ENCODE measurements at regions not wholly inside any gene's neighbourhood (a gene's known extent, or its start where the extent isn't known, plus 50 kb on each side); places are given as distances from the start of the nearest gene placed in this dataset.

- DNase-seq (ENCODE audit: low spot score) = no peak
Observed at GRCh38 chr5:124309241-124309980, 437.0 kb downstream of the ZNF608 start.

- DNase-seq (ENCODE audit: low spot score) = no peak
Observed at GRCh38 chr5:124303366-124303765, 443.1 kb downstream of the ZNF608 start.

- no peak for DNase-seq (ENCODE audit: low spot score)
Observed at GRCh38 chr5:124302533-124302932, 443.9 kb downstream of the ZNF608 start.

- no peak for DNase-seq (ENCODE audit: low spot score)
Observed at GRCh38 chr5:124301850-124302249, 444.6 kb downstream of the ZNF608 start.

- no peak for DNase-seq (ENCODE audit: low spot score)
Observed at GRCh38 chr5:124300815-124301621, 445.4 kb downstream of the ZNF608 start.

- DNase-seq (ENCODE audit: low spot score) = no peak
Observed at GRCh38 chr5:124297826-124298225, 448.6 kb downstream of the ZNF608 start.

- no peak for DNase-seq (ENCODE audit: low spot score)
Observed at GRCh38 chr5:124292322-124292855, 454.1 kb downstream of the ZNF608 start.

- no peak for DNase-seq (ENCODE audit: low spot score)
Observed at GRCh38 chr5:124289641-124290311, 456.7 kb downstream of the ZNF608 start.

- DNase-seq (ENCODE audit: low spot score) = no peak
Observed at GRCh38 chr5:124289130-124289529, 457.3 kb downstream of the ZNF608 start.

- no peak for DNase-seq (ENCODE audit: low spot score)
Observed at GRCh38 chr5:124287813-124288212, 458.6 kb downstream of the ZNF608 start.

- DNase-seq (ENCODE audit: low spot score) = no peak
Observed at GRCh38 chr5:124285733-124286132, 460.7 kb downstream of the ZNF608 start.

- no peak for DNase-seq (ENCODE audit: low spot score)
Observed at GRCh38 chr5:124285071-124285470, 461.4 kb downstream of the ZNF608 start.

- DNase-seq (ENCODE audit: low spot score) = no peak
Observed at GRCh38 chr5:124283031-124283430, 463.4 kb downstream of the ZNF608 start.

- no peak for DNase-seq (ENCODE audit: low spot score)
Observed at GRCh38 chr5:124280079-124280478, 466.4 kb downstream of the ZNF608 start.

GRCh38 chr5:124279146-124279876, 467.1 kb downstream of the ZNF608 start:
- no peak for DNase-seq (ENCODE audit: low spot score)

- no peak for DNase-seq (ENCODE audit: low spot score)
Observed at GRCh38 chr5:124278636-124279035, 467.8 kb downstream of the ZNF608 start.

GRCh38 chr5:124277767-124278545, 468.5 kb downstream of the ZNF608 start:
- DNase-seq (ENCODE audit: low spot score) = no peak

- no peak for DNase-seq (ENCODE audit: low spot score)
Observed at GRCh38 chr5:124276166-124276565, 470.3 kb downstream of the ZNF608 start.

- DNase-seq (ENCODE audit: low spot score) = no peak
Observed at GRCh38 chr5:124274949-124275348, 471.5 kb downstream of the ZNF608 start.

- DNase-seq (ENCODE audit: low spot score) = no peak
Observed at GRCh38 chr5:124264499-124264898, 481.9 kb downstream of the ZNF608 start.

Data from germinal center (tissue), 1 donor.